ENCODE measurements at regions not wholly inside any gene's neighbourhood (a gene's known extent, or its start where the extent isn't known, plus 50 kb on each side); places are given as distances from the start of the nearest gene placed in this dataset.

DNA sequence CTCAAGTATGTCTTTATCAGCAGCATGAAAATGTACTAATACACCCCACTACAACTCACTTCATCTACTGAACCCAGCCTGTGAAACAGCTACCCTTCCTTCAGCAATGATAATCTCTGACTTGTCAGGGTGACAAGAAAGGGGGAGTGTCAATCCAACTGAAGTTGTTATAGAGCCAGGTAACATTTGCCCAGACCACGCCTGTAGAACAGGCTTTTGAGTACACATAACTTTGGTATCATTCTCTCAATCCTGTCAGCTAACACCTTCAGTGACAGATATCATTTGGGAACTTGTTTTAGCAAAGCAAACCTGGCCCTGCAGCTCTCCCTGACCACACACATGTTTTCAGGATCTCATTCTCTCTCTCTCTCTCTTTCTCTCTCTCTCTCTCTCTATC lies 592.2 kb downstream of the SMARCA1 start:
- intact Hi-C loops (cut with DNase I), result no loop called here
- no peaks in the 10 kb centered on the region for H3K36me3 ChIP-seq
- H3K27ac ChIP-seq, result no peak overlapping the region
- no peak overlapping the region for H3K4me3 ChIP-seq
- H3K4me1 ChIP-seq, result no peaks in the 10 kb centered on the region
- no peak for DNase-seq
- TF ChIP-seq POLR2A (IDR thresholded peaks at IDR 0.05), result no peak
- TF ChIP-seq, protein P1, sequence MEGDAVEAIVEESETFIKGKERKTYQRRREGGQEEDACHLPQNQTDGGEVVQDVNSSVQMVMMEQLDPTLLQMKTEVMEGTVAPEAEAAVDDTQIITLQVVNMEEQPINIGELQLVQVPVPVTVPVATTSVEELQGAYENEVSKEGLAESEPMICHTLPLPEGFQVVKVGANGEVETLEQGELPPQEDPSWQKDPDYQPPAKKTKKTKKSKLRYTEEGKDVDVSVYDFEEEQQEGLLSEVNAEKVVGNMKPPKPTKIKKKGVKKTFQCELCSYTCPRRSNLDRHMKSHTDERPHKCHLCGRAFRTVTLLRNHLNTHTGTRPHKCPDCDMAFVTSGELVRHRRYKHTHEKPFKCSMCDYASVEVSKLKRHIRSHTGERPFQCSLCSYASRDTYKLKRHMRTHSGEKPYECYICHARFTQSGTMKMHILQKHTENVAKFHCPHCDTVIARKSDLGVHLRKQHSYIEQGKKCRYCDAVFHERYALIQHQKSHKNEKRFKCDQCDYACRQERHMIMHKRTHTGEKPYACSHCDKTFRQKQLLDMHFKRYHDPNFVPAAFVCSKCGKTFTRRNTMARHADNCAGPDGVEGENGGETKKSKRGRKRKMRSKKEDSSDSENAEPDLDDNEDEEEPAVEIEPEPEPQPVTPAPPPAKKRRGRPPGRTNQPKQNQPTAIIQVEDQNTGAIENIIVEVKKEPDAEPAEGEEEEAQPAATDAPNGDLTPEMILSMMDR (IDR thresholded peaks at IDR 0.05), result no peak
- TF ChIP-seq EP300 (IDR thresholded peaks at IDR 0.05), result no peak
- TF ChIP-seq POLR2AphosphoS5 (IDR thresholded peaks at IDR 0.05), result no peak
- H3K9me3 ChIP-seq, result no peaks in the 10 kb centered on the region
- 12 to 69% methylated on average over 1 of the region's 1 CpG for WGBS, 2 donors
- no peaks in the 10 kb centered on the region for H3K27me3 ChIP-seq

DNA sequence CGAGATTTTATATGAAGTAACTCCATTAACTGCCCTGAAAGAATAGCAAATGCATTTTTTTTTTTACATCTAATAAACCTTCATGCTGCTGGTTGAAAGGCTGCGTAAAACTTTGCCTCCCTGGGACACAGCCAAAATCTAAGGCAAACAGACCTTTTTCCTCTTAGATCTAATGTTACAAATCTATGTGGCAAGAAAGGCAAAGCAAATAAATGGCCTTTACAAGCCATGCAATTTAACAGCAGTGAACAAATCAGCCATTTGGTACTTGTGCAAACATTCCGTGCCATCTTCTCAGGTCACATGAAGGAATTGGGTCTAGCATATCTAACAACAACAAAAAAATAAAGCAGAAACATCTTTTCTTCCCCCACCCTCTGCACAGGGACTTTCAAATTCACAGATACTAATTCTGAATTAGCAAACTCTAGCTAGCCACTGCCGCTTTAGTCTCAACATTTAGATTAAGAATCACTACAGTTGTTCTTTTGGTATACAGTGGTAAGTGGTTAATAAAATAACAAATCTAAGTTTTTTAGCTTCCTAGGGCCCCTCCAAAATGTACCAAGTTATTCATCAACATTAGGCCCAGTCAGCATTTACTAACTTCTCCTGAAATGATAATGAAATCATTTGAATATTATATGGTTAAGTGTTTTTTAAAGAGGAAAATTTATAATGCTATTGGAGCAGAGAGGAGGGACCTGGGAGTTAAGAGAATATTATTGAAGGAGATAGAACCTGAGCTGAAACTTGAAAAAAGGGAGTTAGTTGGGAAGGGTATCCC lies 593.8 kb downstream of the SMARCA1 start:
- Histone ChIP-seq H3K27me3 (no peaks in the 10 kb centered on the region), H3K9me3 (no peaks in the 10 kb centered on the region), H3K27ac (no peak overlapping the region), H3K4me3 (no peak overlapping the region), H3K36me3 (no peaks in the 10 kb centered on the region), H3K4me1 (no peaks in the 10 kb centered on the region)
- TF ChIP-seq, protein P1 (IDR thresholded peaks at IDR 0.05), result no peak
- TF ChIP-seq EP300 (IDR thresholded peaks at IDR 0.05), result no peak
- no peak for TF ChIP-seq POLR2AphosphoS5 (IDR thresholded peaks at IDR 0.05)
- TF ChIP-seq POLR2A (IDR thresholded peaks at IDR 0.05), result no peak
- intact Hi-C loops (cut with DNase I), result no loop called here
- 12 to 59% methylated on average over 4 of the region's 4 CpGs for WGBS, 2 donors
- no peak for DNase-seq

DNA sequence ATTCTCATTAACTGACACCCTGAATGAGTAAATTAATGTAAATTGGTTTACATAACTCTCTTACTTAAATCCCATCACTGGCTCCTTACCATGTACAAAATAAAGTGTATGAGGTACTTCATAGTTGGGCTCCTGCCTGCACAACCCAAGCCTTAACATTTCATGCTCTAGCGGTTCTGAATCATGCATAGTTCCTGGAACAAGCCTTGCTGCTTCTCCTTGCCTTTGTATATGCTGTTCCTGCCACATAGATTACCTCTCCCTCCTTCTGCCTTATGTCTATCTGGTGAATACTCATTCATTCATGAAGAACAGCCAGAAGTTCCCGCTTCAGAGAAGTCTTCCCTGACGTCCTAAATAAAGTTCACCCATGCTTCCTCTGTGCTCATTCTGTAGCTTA lies 594.7 kb downstream of the SMARCA1 start:
- no peak overlapping the region for H3K27ac ChIP-seq
- intact Hi-C loops (cut with DNase I), result no loop called here
- no peaks in the 10 kb centered on the region for H3K36me3 ChIP-seq
- no peaks in the 10 kb centered on the region for H3K27me3 ChIP-seq
- 31 to 35% methylated on average over 3 of the region's 3 CpGs for WGBS, 2 donors
- DNase-seq, result no peak
- no peak overlapping the region for H3K4me3 ChIP-seq
- H3K4me1 ChIP-seq, result no peaks in the 10 kb centered on the region
- no peaks in the 10 kb centered on the region for H3K9me3 ChIP-seq
- TF ChIP-seq EP300 (IDR thresholded peaks at IDR 0.05) (no peak), POLR2A (IDR thresholded peaks at IDR 0.05) (no peak), POLR2AphosphoS5 (IDR thresholded peaks at IDR 0.05) (no peak)
- TF ChIP-seq, protein P1 (IDR thresholded peaks at IDR 0.05), result no peak

DNA sequence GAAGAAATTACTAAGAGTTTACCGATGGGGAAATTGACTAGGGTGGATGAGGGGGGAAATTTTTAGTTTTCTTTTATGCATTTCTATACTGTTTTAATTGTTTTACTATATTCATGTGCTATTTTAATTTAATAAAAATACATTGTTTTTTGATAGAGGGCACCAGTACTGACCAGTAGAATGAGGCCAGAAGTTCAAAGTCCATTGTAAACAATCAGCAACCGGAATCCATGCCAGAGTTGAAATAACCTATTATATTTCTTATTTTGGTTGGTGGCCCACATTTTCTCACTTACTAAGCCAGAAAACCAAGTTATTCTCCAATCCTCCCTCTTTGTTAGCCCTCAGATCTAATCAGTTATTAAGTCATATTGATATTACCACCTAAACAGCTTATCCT lies 595.9 kb downstream of the SMARCA1 start:
- Histone ChIP-seq H3K27ac (no peak overlapping the region), H3K27me3 (no peaks in the 10 kb centered on the region), H3K36me3 (no peaks in the 10 kb centered on the region), H3K9me3 (no peaks in the 10 kb centered on the region), H3K4me1 (no peaks in the 10 kb centered on the region), H3K4me3 (no peak overlapping the region)
- DNase-seq, result no peak
- intact Hi-C loops (cut with DNase I), result no loop called here
- WGBS, 2 donors, result 90 to 94% methylated on average over 2 of the region's 2 CpGs
- TF ChIP-seq, protein P1 (IDR thresholded peaks at IDR 0.05), result no peak
- TF ChIP-seq POLR2AphosphoS5 (IDR thresholded peaks at IDR 0.05), result no peak
- no peak for TF ChIP-seq EP300 (IDR thresholded peaks at IDR 0.05)
- TF ChIP-seq POLR2A (IDR thresholded peaks at IDR 0.05), result no peak

DNA sequence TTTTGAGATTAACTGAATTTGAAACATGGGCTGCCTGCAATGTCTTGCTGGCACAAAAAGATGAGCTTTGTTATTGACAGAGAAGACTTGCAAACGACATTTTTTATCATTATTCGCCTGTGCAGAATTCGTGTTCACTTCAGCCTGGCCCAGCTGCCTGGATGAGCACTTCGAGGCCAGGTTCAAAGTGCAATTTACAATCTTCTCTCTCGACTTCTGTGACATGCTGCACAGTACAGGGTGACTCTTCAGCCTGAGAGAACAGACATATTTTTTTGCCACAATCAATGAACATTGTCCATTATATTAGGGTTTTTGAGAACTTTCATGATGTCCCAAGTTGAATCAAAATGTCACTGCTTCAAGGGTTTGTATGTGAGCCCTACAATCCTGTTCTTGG lies 616.5 kb downstream of the SMARCA1 start:
- intact Hi-C loops (cut with DNase I), result no loop called here
- H3K4me1 ChIP-seq, result no peaks in the 10 kb centered on the region
- DNase-seq, result no peak
- H3K9me3 ChIP-seq, result no peaks in the 10 kb centered on the region
- H3K27ac ChIP-seq, result no peak overlapping the region
- TF ChIP-seq POLR2A (IDR thresholded peaks at IDR 0.05) (no peak), POLR2AphosphoS5 (IDR thresholded peaks at IDR 0.05) (no peak), EP300 (IDR thresholded peaks at IDR 0.05) (no peak)
- TF ChIP-seq, protein P1 (IDR thresholded peaks at IDR 0.05), result no peak
- H3K36me3 ChIP-seq, result no peaks in the 10 kb centered on the region
- no peak overlapping the region for H3K4me3 ChIP-seq
- WGBS, 2 donors, result 47 to 76% methylated on average over 5 of the region's 5 CpGs
- no peaks in the 10 kb centered on the region for H3K27me3 ChIP-seq

Measured in sigmoid colon (tissue), 6 donors.